ENCODE measurements at regions not wholly inside any gene's neighbourhood (a gene's known extent, or its start where the extent isn't known, plus 50 kb on each side); places are given as distances from the start of the nearest gene placed in this dataset.
"Not testable (repeated sequence)": the region's sequence is repeated elsewhere in the genome, so short reads cannot be mapped to it uniquely, and the experiment has no call there.

- ATAC-seq (no peak), DNase-seq (no peak)
- intact Hi-C loops (cut with DNase I, micrococcal nuclease), result no loop called here
These were observed 148.6 kb upstream of the MAN1A1 start for GRCh38 chr6:119497988-119498727.

GRCh38 chr6:119495230-119495683 lies 145.7 kb upstream of the MAN1A1 start:
- ATAC-seq, result peak; percentile 92
- intact Hi-C loops (cut with DNase I, micrococcal nuclease), result no loop called here

GRCh38 chr6:119493980-119494379 lies 144.4 kb upstream of the MAN1A1 start:
- intact Hi-C loops (cut with DNase I, micrococcal nuclease), result no loop called here
- no peak for DNase-seq
- peak; percentile 63 for ATAC-seq

More at GRCh38 chr6:119495230-119495683, 145.7 kb upstream of the MAN1A1 start:
- peak; percentile 63 to 73 for DNase-seq

- DNase-seq; intact Hi-C loops (cut with DNase I, micrococcal nuclease); ATAC-seq: not testable (repeated sequence)
These were observed 141.6 kb upstream of the MAN1A1 start for GRCh38 chr6:119491112-119491511.

- ATAC-seq, DNase-seq: not testable (repeated sequence)
These were observed 140.5 kb upstream of the MAN1A1 start for GRCh38 chr6:119490050-119490449.

GRCh38 chr6:119484598-119484997 lies 135.0 kb upstream of the MAN1A1 start:
- DNase-seq (no peak), ATAC-seq (peak; percentile 29)

More at GRCh38 chr6:119490050-119490449, 140.5 kb upstream of the MAN1A1 start:
- intact Hi-C loops (cut with DNase I, micrococcal nuclease), result not testable (repeated sequence)

GRCh38 chr6:119483908-119484307 lies 134.3 kb upstream of the MAN1A1 start:
- intact Hi-C loops (cut with DNase I, micrococcal nuclease), result no loop called here
- no peak for ATAC-seq
- DNase-seq, result no peak

More at GRCh38 chr6:119484598-119484997, 135.0 kb upstream of the MAN1A1 start:
- intact Hi-C loops (cut with DNase I, micrococcal nuclease), result no loop called here

- peak in 1 of 2 donors; percentile 28 for DNase-seq
- intact Hi-C loops (cut with DNase I, micrococcal nuclease), result no loop called here
- peak; percentile 64 for ATAC-seq
These were observed 133.3 kb upstream of the MAN1A1 start for GRCh38 chr6:119482850-119483285.

GRCh38 chr6:119481976-119482375 lies 132.4 kb upstream of the MAN1A1 start:
- ATAC-seq (no peak), DNase-seq (no peak)
- intact Hi-C loops (cut with DNase I, micrococcal nuclease), result no loop called here

- intact Hi-C loops (cut with DNase I, micrococcal nuclease), result no loop called here
- ATAC-seq (peak; percentile 52), DNase-seq (no peak)
These were observed 131.5 kb upstream of the MAN1A1 start for GRCh38 chr6:119480961-119481497.

GRCh38 chr6:119479860-119480655 lies 130.5 kb upstream of the MAN1A1 start:
- intact Hi-C loops (cut with DNase I, micrococcal nuclease), result no loop called here
- ATAC-seq (peak; percentile 56), DNase-seq (no peak)

- intact Hi-C loops (cut with DNase I, micrococcal nuclease), result no loop called here
- ATAC-seq (peak; percentile 55), DNase-seq (no peak)
These were observed 127.0 kb upstream of the MAN1A1 start for GRCh38 chr6:119476554-119476953.

- DNase-seq (no peak), ATAC-seq (no peak)
- intact Hi-C loops (cut with DNase I, micrococcal nuclease), result no loop called here
These were observed 126.5 kb upstream of the MAN1A1 start for GRCh38 chr6:119476024-119476423.

- ATAC-seq, result no peak
- no peak for DNase-seq
- intact Hi-C loops (cut with DNase I, micrococcal nuclease), result no loop called here
These were observed 121.5 kb upstream of the MAN1A1 start for GRCh38 chr6:119470893-119471542.

GRCh38 chr6:119467488-119468081 lies 118.0 kb upstream of the MAN1A1 start:
- ATAC-seq (peak; percentile 74), DNase-seq (no peak)
- intact Hi-C loops (cut with DNase I, micrococcal nuclease), result no loop called here

GRCh38 chr6:119466226-119466625 lies 116.7 kb upstream of the MAN1A1 start:
- intact Hi-C loops (cut with DNase I, micrococcal nuclease), result no loop called here
- no peak for DNase-seq
- no peak for ATAC-seq

GRCh38 chr6:119463081-119463626 lies 113.6 kb upstream of the MAN1A1 start:
- intact Hi-C loops (cut with DNase I, micrococcal nuclease), result no loop called here
- no peak for DNase-seq
- ATAC-seq, result no peak

- ATAC-seq (no peak), DNase-seq (no peak)
- intact Hi-C loops (cut with DNase I, micrococcal nuclease), result no loop called here
These were observed 111.6 kb upstream of the MAN1A1 start for GRCh38 chr6:119461187-119461586.
